Retinal pigment epithelial cell (primary cell): ENCODE measurements at regions not wholly inside any gene's neighbourhood (a gene's known extent, or its start where the extent isn't known, plus 50 kb on each side); places are given as distances from the start of the nearest gene placed in this dataset.

ENCODE experiments used
- DNase-seq: peaks from one replicate; pipeline ENCODE4 v3.0.0-alpha.2; 2010; ENCODE audit warnings: low read depth
- H3K4me3 ChIP-seq: 2 replicates; pipeline ENCODE4 v1.5.1; 2011; ENCODE audit warnings: mild to moderate bottlenecking, low read length, control low read depth, moderate library complexity
- CTCF ChIP-seq: conservative IDR thresholded peaks from 2 replicates; pipeline ENCODE4 v1.5.1; 2011; ENCODE audit warnings: low read depth, low read length, control low read depth, inconsistent platforms

DNA sequence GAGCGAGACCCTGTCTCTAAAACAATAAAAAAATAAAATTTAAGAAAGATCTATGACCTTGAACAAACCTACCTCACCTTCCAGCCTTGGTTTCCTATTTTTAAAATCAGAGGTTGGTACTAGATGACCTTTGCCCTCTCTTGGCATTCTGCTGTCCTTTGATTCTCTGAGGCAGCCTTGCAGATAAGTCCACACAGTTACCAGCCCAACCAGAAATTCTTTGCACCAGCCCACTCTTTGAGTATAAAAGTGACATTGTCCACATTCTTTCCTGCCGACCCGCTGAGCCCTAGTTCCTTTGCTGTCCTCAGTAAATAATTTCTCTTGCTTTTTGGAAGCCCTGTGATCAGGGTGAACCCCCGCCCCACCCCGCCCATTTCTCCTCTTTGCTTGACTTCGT is 150.4 kb downstream of the PHETA1 start:
- no peak for DNase-seq
- TF ChIP-seq CTCF, result no peak
- no peak overlapping the region for H3K4me3 ChIP-seq

DNA sequence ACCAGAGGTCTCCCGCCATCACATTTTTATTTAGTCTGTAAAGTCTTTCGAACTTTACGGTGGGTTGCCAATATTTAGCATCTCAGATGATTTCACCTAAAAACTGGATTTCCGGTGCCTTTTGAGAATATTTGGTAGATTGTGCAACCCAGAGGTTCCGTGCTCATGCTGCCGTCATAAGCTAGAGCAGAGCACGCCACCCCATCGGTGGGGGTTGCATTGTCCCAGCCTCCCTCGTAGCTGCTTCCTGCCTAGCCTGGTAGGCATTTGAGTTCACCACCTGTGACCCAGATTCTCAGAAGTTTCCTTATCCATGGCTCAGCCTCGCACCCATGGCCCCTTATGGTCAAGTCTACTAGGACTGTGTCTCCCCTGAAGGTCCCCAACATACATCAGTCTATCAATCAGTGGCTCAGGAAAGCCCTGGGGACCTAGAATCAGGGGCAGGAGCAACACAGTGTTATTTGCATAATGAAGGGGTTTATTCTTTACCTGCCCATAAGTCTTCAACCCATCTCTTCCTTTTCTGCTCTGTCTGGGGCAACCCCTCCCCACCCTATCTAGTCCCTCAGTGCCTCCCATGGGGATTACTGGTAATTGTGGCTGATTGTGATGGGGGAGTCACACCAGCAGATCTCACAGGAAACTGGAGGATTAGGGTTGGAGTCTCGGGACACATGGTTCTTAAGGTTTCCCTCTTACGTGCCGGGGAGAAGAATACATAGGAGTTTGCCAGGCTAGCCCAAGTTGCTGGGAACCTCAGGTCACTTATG is 152.3 kb downstream of the PHETA1 start:
- no peak for DNase-seq
- TF ChIP-seq CTCF, result no peak
- H3K4me3 ChIP-seq, result no peak overlapping the region

- TF ChIP-seq CTCF, result no peak
- H3K4me3 ChIP-seq, result no peak overlapping the region
- DNase-seq, result no peak
Observed at GRCh38 chr12:111215881-111216280, 153.0 kb downstream of the PHETA1 start.

DNA sequence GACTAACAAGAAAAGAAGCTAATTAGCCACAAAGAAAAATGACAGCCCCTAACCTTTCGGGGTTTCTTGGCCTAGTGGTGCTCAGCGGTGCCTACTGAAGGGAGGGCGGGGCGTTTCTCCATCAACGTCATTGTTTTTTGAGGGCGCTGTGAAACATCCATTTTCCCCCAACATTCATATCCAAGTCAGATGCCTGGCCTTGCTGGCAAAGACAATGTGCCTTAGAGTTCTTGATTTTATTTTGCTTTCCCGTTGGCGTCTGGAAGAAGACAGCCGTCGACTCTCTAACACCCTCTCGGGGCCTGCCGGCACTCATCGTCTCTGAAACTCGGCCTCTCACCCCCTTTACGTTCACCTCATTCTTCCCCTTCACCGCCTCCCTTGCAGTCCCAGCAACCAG is 154.5 kb downstream of the PHETA1 start:
- TF ChIP-seq CTCF, result no peak
- no peak for DNase-seq
- H3K4me3 ChIP-seq, result no peak overlapping the region

- no peak overlapping the region for H3K4me3 ChIP-seq
- no peak for TF ChIP-seq CTCF
- DNase-seq, result no peak
Observed at GRCh38 chr12:111213561-111213960, 155.3 kb downstream of the PHETA1 start.

- no peak for DNase-seq
- no peak for TF ChIP-seq CTCF
- no peak overlapping the region for H3K4me3 ChIP-seq
Observed at GRCh38 chr12:111212814-111213456, 156.0 kb downstream of the PHETA1 start.
